Keratinocyte (primary cell): ENCODE measurements at regions not wholly inside any gene's neighbourhood (a gene's known extent, or its start where the extent isn't known, plus 50 kb on each side); places are given as distances from the start of the nearest gene placed in this dataset.

ENCODE experiments used
- small RNA-seq, 3 experiments: library from RNA; depleted of rRNA; stranded (forward); fragments of <200 nt; gene quantifications; one replicate each; pipeline ENCODE3, GENCODE V24; 2012; ENCODE audit warnings: low read depth in 3 of 3, low replicate concordance in 1 of 3; ENCODE audit not compliant: insufficient read length in 3 of 3

Small RNA genes in the stretch of these regions (small RNA-seq; reads per million reads assigned to genes)
- 0 reads per million in 3 experiments for gene RNU6-815P
- 0 reads per million in 3 experiments for gene RNU6-822P
